H1 (cell line): ENCODE measurements at regions not wholly inside any gene's neighbourhood (a gene's known extent, or its start where the extent isn't known, plus 50 kb on each side); places are given as distances from the start of the nearest gene placed in this dataset.
"Not testable (repeated sequence)": the region's sequence is repeated elsewhere in the genome, so short reads cannot be mapped to it uniquely, and the experiment has no call there.

ENCODE experiments used
- CTCF ChIA-PET: fragments of 300-600 bp; sonication (Branson Sonifier 250); formaldehyde crosslinking; loops from one replicate; lab custom pipeline; 2021; ENCODE audit not compliant: partially characterized antibody; lab: Charles Lee
- POLR2A ChIA-PET: fragments of 300-600 bp; sonication (Branson Sonifier 250); formaldehyde crosslinking; loops from one replicate; lab custom pipeline; 2021; ENCODE audit warnings: inconsistent platforms; ENCODE audit not compliant: partially characterized antibody; lab: Charles Lee
- DNase-seq, 2 experiments: peaks; one replicate each; pipeline versions ENCODE4 v3.0.0 to v3.0.0-alpha.2; 2010 to 2022; ENCODE audit warnings: low spot score in 2 of 2, low read depth in 1 of 2, mixed read lengths in 1 of 2
- FAIRE-seq: peaks from 2 replicates; lab custom pipeline; 2011; peaks lifted over from hg19 to GRCh38; lab: Jason Lieb, UNC
- H2AFZ ChIP-seq: 2 replicates; pipeline ENCODE4 v1.8.1; 2012; ENCODE audit warnings: low read length, inconsistent platforms
- H2AK5ac ChIP-seq: 2 replicates; pipeline ENCODE4 v1.6.1; 2013; ENCODE audit warnings: low read depth, low read length
- H2BK120ac ChIP-seq: replicated peaks from 2 replicates; pipeline ENCODE3; 2013; ENCODE audit warnings: low read depth, low read length, inconsistent platforms
- H2BK12ac ChIP-seq: 2 replicates; pipeline ENCODE4 v1.6.1; 2013; ENCODE audit warnings: low read depth, low read length
- H2BK15ac ChIP-seq: 2 replicates; pipeline ENCODE4 v1.6.1; 2013; ENCODE audit warnings: low read length
- H2BK20ac ChIP-seq: 2 replicates; pipeline ENCODE4 v1.6.1; 2013; ENCODE audit warnings: low read length
- H2BK5ac ChIP-seq: 2 replicates; pipeline ENCODE4 v1.6.1; 2013; ENCODE audit warnings: low read depth, low read length
- H3K14ac ChIP-seq: 2 replicates; pipeline ENCODE4 v1.6.1; 2013; ENCODE audit warnings: inconsistent platforms; ENCODE audit not compliant: insufficient read length
- H3K18ac ChIP-seq: 2 replicates; pipeline ENCODE4 v1.6.1; 2013; ENCODE audit warnings: low read length; ENCODE audit errors: extremely low read depth
- H3K23ac ChIP-seq: 2 replicates; pipeline ENCODE4 v1.6.1; 2013; ENCODE audit warnings: inconsistent platforms; ENCODE audit not compliant: insufficient read length
- H3K23me2 ChIP-seq: 2 replicates; pipeline ENCODE4 v1.6.1; 2013; ENCODE audit warnings: low read depth, low read length
- H3K27ac ChIP-seq: 2 replicates; pipeline ENCODE4 v1.6.1; 2011; ENCODE audit warnings: low read depth, low read length, inconsistent platforms
- H3K27me3 ChIP-seq, 4 experiments: replicated peaks in 1 of 4; 1 replicate in 1 of 4; 2 replicates in 3 of 4; pipeline versions ENCODE4 v1.6.1 to v1.8.1; 2011 to 2013; ENCODE audit warnings: low read length in 3 of 4, mild to moderate bottlenecking in 3 of 4, inconsistent platforms in 2 of 4, mixed read lengths in 2 of 4, moderate library complexity in 1 of 4; ENCODE audit not compliant: control insufficient read depth in 3 of 4, insufficient read depth in 3 of 4; ENCODE audit errors: extremely low read depth in 1 of 4
- H3K36me3 ChIP-seq, 4 experiments: 2 replicates each; pipeline versions ENCODE4 v1.6.1 to v1.8.1; 2011 to 2013; ENCODE audit warnings: mild to moderate bottlenecking in 4 of 4, low read length in 3 of 4, moderate library complexity in 2 of 4, control low read depth in 1 of 4, inconsistent platforms in 1 of 4; ENCODE audit not compliant: insufficient read depth in 4 of 4, control insufficient read depth in 2 of 4
- H3K4ac ChIP-seq: replicated peaks from 2 replicates; pipeline ENCODE3; 2013; ENCODE audit warnings: low read length, low read depth, mixed read lengths, inconsistent platforms; ENCODE audit not compliant: insufficient read length
- H3K4me1 ChIP-seq, 4 experiments: replicated peaks in 1 of 4; 1 replicate in 1 of 4; 2 replicates in 3 of 4; pipeline versions ENCODE4 v1.6.1 to v1.8.1; 2011 to 2013; ENCODE audit warnings: low read length in 3 of 4, inconsistent platforms in 2 of 4, mixed read lengths in 1 of 4; ENCODE audit not compliant: insufficient read depth in 4 of 4, control insufficient read depth in 3 of 4
- H3K4me2 ChIP-seq, 2 experiments: 2 replicates each; pipeline versions ENCODE4 v1.6.1 to v1.8.1; 2011 to 2013; ENCODE audit warnings: low read depth in 2 of 2, low read length in 2 of 2, control low read depth in 1 of 2, inconsistent platforms in 1 of 2, mild to moderate bottlenecking in 1 of 2; ENCODE audit not compliant: insufficient read depth in 1 of 2
- H3K4me3 ChIP-seq, 4 experiments: fragments of 200-600, 300-600 bp in 1 of 4; sonication (generic), shearing (Covaris generic), sonication (Bioruptor Twin) in 1 of 4; 2 replicates each; pipeline versions ENCODE4 v1.5.1 to v1.8.1; 2011 to 2016; ENCODE audit warnings: low read length in 4 of 4, low read depth in 3 of 4, control low read depth in 2 of 4, inconsistent platforms in 2 of 4, mild to moderate bottlenecking in 2 of 4, mixed read lengths in 1 of 4, moderate library complexity in 1 of 4; ENCODE audit not compliant: insufficient read depth in 2 of 4; ENCODE audit errors: extremely low read depth in 1 of 4
- H3K56ac ChIP-seq: replicated peaks from 2 replicates; pipeline ENCODE3; 2013; ENCODE audit warnings: low read depth, mild to moderate bottlenecking, mixed read lengths, low read length, inconsistent platforms; ENCODE audit not compliant: insufficient read length
- H3K79me1 ChIP-seq: 2 replicates; pipeline ENCODE4 v1.6.1; 2013; ENCODE audit warnings: low read depth, low read length, control low read depth
- H3K79me2 ChIP-seq, 2 experiments: 2 replicates each; pipeline versions ENCODE4 v1.6.1 to v1.8.1; 2012 to 2013; ENCODE audit warnings: low read length in 2 of 2, mild to moderate bottlenecking in 2 of 2, inconsistent platforms in 1 of 2; ENCODE audit not compliant: insufficient read depth in 2 of 2, control insufficient read depth in 1 of 2
- H3K9ac ChIP-seq, 4 experiments: replicated peaks in 1 of 4; 1 replicate in 1 of 4; 2 replicates in 3 of 4; pipeline versions ENCODE4 v1.6.1 to v1.8.1; 2011 to 2013; ENCODE audit warnings: low read depth in 3 of 4, low read length in 3 of 4, control low read depth in 2 of 4, mild to moderate bottlenecking in 2 of 4, moderate library complexity in 2 of 4, inconsistent platforms in 1 of 4; ENCODE audit errors: extremely low read depth in 1 of 4
- H3K9me3 ChIP-seq, 2 experiments: 2 replicates each; pipeline versions ENCODE4 v1.6.1 to v1.8.1; 2012 to 2013; ENCODE audit warnings: mild to moderate bottlenecking in 2 of 2, moderate library complexity in 2 of 2, control low read depth in 1 of 2, inconsistent platforms in 1 of 2, low read depth in 1 of 2, low read length in 1 of 2, mixed read lengths in 1 of 2; ENCODE audit not compliant: insufficient read depth in 2 of 2
- H4K20me1 ChIP-seq, 2 experiments: replicated peaks in 1 of 2; 2 replicates each; pipeline versions ENCODE3 to v1.8.1; 2011 to 2013; ENCODE audit warnings: inconsistent platforms in 2 of 2, low read length in 2 of 2, mild to moderate bottlenecking in 1 of 2; ENCODE audit not compliant: insufficient read depth in 2 of 2, control insufficient read depth in 1 of 2
- H4K5ac ChIP-seq: 2 replicates; pipeline ENCODE4 v1.6.1; 2013; ENCODE audit warnings: low read length, low read depth, mixed read lengths, inconsistent platforms; ENCODE audit not compliant: insufficient read length
- H4K8ac ChIP-seq: 2 replicates; pipeline ENCODE4 v1.8.0; 2013; ENCODE audit warnings: mild to moderate bottlenecking, moderate library complexity, low read length, inconsistent platforms; ENCODE audit not compliant: insufficient read depth; ENCODE audit errors: extremely low read depth
- H4K91ac ChIP-seq: replicated peaks from 2 replicates; pipeline ENCODE3; 2013; ENCODE audit warnings: low read length, mixed read lengths, inconsistent platforms; ENCODE audit not compliant: insufficient read length
- JUN ChIP-seq: IDR thresholded peaks from 2 replicates; pipeline ENCODE4 v1.6.1; 2011; ENCODE audit warnings: low read depth, mild to moderate bottlenecking, improper control_type of control experiment, low read length
- TAF7 ChIP-seq: optimal IDR thresholded peaks from 2 replicates; pipeline ENCODE3; 2011; ENCODE audit warnings: low read depth, mild to moderate bottlenecking, inconsistent platforms, low read length, moderate library complexity, borderline replicate concordance
- WGBS, 2 experiments: shearing (Covaris generic) in 1 of 2; methylation state at CpG; one replicate each; pipeline versions ENCODE4 v1.1.6 to v1.1.7; 2013 to 2015; ENCODE audit warnings: low lambda C conversion rate in 2 of 2, mixed read lengths in 2 of 2, inconsistent platforms in 1 of 2, low coverage in 1 of 2, missing lambda C conversion rate in 1 of 2; ENCODE audit not compliant: insufficient replicate concordance in 2 of 2, insufficient coverage in 1 of 2, insufficient read length in 1 of 2; ENCODE audit errors: extremely low coverage in 1 of 2, missing lambda C conversion rate in 1 of 2; 5-methylcytosine and 5-hydroxymethylcytosine counted together

DNA sequence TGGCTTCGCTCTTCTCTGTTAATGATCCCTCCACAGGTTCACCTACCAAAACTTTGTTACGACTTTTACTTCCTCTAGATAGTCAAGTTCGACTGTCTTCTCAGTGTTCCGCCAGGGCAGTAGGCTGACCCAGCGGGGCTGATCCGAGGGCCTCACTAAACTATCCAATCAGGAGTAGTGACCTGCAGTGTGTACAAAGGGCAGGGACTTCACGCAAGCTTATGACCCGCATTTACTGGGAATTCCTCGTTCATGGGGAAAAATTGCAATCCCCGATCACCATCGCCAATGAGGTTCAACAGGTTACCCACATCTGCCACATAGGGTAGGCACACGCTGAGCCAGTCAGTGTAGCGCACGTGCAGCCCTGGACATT lies 771.4 kb upstream of the DEFB115 start (continued):
- TF ChIP-seq JUN (no peak), TAF7 (no peak)
- TF ChIP-seq, all 59 proteins: peak for 0

DNA sequence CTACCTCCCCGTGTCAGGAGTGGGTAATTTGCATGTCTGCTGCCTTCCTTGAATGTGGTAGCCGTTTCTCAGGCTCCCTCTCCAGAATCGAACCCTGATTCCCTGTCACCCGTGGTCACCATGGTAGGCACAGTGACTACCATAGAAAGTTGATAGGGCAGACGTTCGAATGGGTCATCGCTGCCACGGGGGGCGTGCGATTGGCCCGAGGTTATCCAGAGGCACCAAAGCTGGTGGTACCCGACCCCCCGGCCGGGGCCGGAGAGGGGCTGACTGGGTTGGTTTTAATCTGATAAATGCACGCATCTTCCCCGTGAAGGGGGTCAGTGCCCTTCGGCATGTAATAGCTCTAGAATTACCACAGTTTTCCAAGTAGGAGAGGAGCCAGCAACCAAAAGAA lies 770.0 kb upstream of the DEFB115 start:
- 92% methylated on average over 6 of the region's 18 CpGs; no CpG with 5 or more reads in 1 of the 2 experiments for WGBS, 2 experiments
- H3K79me2 ChIP-seq, H3K27ac ChIP-seq, H2BK12ac ChIP-seq, H4K5ac ChIP-seq, H3K79me1 ChIP-seq, H4K91ac ChIP-seq, H2BK20ac ChIP-seq, H3K9ac ChIP-seq, H4K20me1 ChIP-seq, FAIRE-seq, H3K56ac ChIP-seq, H3K4ac ChIP-seq, POLR2A ChIA-PET, H2AFZ ChIP-seq, H3K18ac ChIP-seq, H4K8ac ChIP-seq, H3K27me3 ChIP-seq, H2BK120ac ChIP-seq, H3K4me1 ChIP-seq, H3K14ac ChIP-seq, CTCF ChIA-PET, H3K4me3 ChIP-seq, DNase-seq, H3K23ac ChIP-seq, H2BK5ac ChIP-seq, H3K23me2 ChIP-seq, H2BK15ac ChIP-seq, H2AK5ac ChIP-seq, H3K4me2 ChIP-seq: not testable (repeated sequence)
- peaks cover 0 to 16% (median 0%) of the 10 kb centered on the region in 4 experiments; a peak in 1 of 8 replicates for H3K36me3 ChIP-seq
- peaks cover 15 to 80% of the 10 kb centered on the region in 2 experiments; a peak in 3 of 4 replicates for H3K9me3 ChIP-seq
